ENCODE measurements at regions not wholly inside any gene's neighbourhood (a gene's known extent, or its start where the extent isn't known, plus 50 kb on each side); places are given as distances from the start of the nearest gene placed in this dataset.

- H3K4me3 ChIP-seq (ENCODE audit: low read depth, low read length): no peak overlapping the region
- no peak for DNase-seq (ENCODE audit: low read depth)
- TF ChIP-seq CTCF (conservative IDR thresholded peaks at IDR 0.05; ENCODE audit: low read depth, low read length): no peak
Observed at GRCh38 chr3:106239195-106239697, 370.4 kb upstream of the CBLB start.

GRCh38 chr3:106241593-106241992 is 372.8 kb upstream of the CBLB start:
- H3K4me3 ChIP-seq (ENCODE audit: low read depth, low read length): no peak overlapping the region
- no peak for DNase-seq (ENCODE audit: low read depth)
- TF ChIP-seq CTCF (conservative IDR thresholded peaks at IDR 0.05; ENCODE audit: low read depth, low read length): no peak

GRCh38 chr3:106242781-106243180 is 374.0 kb upstream of the CBLB start:
- H3K4me3 ChIP-seq (ENCODE audit: low read depth, low read length): no peak overlapping the region
- no peak for DNase-seq (ENCODE audit: low read depth)
- no peak for TF ChIP-seq CTCF (conservative IDR thresholded peaks at IDR 0.05; ENCODE audit: low read depth, low read length)

GRCh38 chr3:106245400-106245799 is 376.6 kb upstream of the CBLB start:
- DNase-seq (ENCODE audit: low read depth): peak; percentile 23
- no peak for TF ChIP-seq CTCF (conservative IDR thresholded peaks at IDR 0.05; ENCODE audit: low read depth, low read length)

GRCh38 chr3:106247902-106248684 is 379.3 kb upstream of the CBLB start:
- no peak for TF ChIP-seq CTCF (conservative IDR thresholded peaks at IDR 0.05; ENCODE audit: low read depth, low read length)
- DNase-seq (ENCODE audit: low read depth): peak; percentile 48

More at GRCh38 chr3:106245400-106245799, 376.6 kb upstream of the CBLB start:
- H3K4me3 ChIP-seq (ENCODE audit: low read depth, low read length): no peak overlapping the region

GRCh38 chr3:106249159-106249558 is 380.3 kb upstream of the CBLB start:
- no peak for DNase-seq (ENCODE audit: low read depth)
- no peak overlapping the region for H3K4me3 ChIP-seq (ENCODE audit: low read depth, low read length)
- no peak for TF ChIP-seq CTCF (conservative IDR thresholded peaks at IDR 0.05; ENCODE audit: low read depth, low read length)

More at GRCh38 chr3:106247902-106248684, 379.3 kb upstream of the CBLB start:
- H3K4me3 ChIP-seq (ENCODE audit: low read depth, low read length): no peak overlapping the region

GRCh38 chr3:106249981-106250380 is 381.2 kb upstream of the CBLB start:
- DNase-seq (ENCODE audit: low read depth): no peak
- no peak for TF ChIP-seq CTCF (conservative IDR thresholded peaks at IDR 0.05; ENCODE audit: low read depth, low read length)
- H3K4me3 ChIP-seq (ENCODE audit: low read depth, low read length): no peak overlapping the region
